HCT116 (cell line): ENCODE measurements at regions not wholly inside any gene's neighbourhood (a gene's known extent, or its start where the extent isn't known, plus 50 kb on each side); places are given as distances from the start of the nearest gene placed in this dataset.

Experiments
- ATAC-seq: fragments of 200-7000 bp; cut with Tn5 transposase; 2 replicates; pipeline ENCODE4 v1.9.1; 2020; ENCODE audit warnings: mild to moderate bottlenecking, moderate library complexity
- BruUV-seq: library from RNA; stranded (reverse); fragments of 400-500 nt; replicated peaks from 2 replicates; lab custom pipeline; 2021; lab: Mats Ljungman, UMichigan
- CTCF ChIA-PET: fragments of 300-600 bp; sonication (Branson Sonifier 250); formaldehyde crosslinking; loops from one replicate; lab custom pipeline; 2021; ENCODE audit warnings: antibody characterized with exemption; lab: Charles Lee
- POLR2A ChIA-PET: fragments of 300-600, 350-600 bp; sonication (Branson Sonifier 250); formaldehyde crosslinking; loops from one replicate; lab custom pipeline; 2021; ENCODE audit warnings: antibody characterized with exemption; lab: Charles Lee
- RAD21 ChIA-PET, 2 experiments: fragments of 300-600 bp; sonication (Branson Sonifier 250); formaldehyde crosslinking; loops; one replicate each; lab custom pipeline; 2023; ENCODE audit warnings: low total read pairs in 2 of 2; ENCODE audit not compliant: uncharacterized antibody in 2 of 2, unreplicated experiment in 2 of 2, low non-redundant PET in 1 of 2; lab: Charles Lee
- DNase-seq: peaks from one replicate; pipeline ENCODE4 v3.0.0-alpha.2; 2010; ENCODE audit warnings: low read depth, low spot score
- H2AFZ ChIP-seq: fragments of 200-600 bp; shearing (Covaris generic), sonication (generic); 2 replicates; pipeline ENCODE4 v1.6.1; 2017; ENCODE audit warnings: low read depth, mixed run types, mixed read lengths, antibody characterized with exemption, low read length; ENCODE audit not compliant: poor library complexity, severe bottlenecking
- H3K27ac ChIP-seq: 2 replicates; pipeline ENCODE4 v1.5.1; 2012; ENCODE audit warnings: low read depth, low read length
- H3K27me3 ChIP-seq: fragments of 200-600 bp; sonication (generic); 2 replicates; pipeline ENCODE4 v1.6.1; 2016; ENCODE audit warnings: mixed run types, low read length, mixed read lengths; ENCODE audit not compliant: insufficient read depth
- H3K36me3 ChIP-seq, 2 experiments: fragments of 200-500 bp in 1 of 2; fragments of 200-600 bp in 1 of 2; sonication (Bioruptor generic) in 1 of 2; sonication (generic) in 1 of 2; 2 replicates each; pipeline versions ENCODE4 v1.5.1 to v1.6.1; 2014 to 2016; ENCODE audit warnings: low read length in 2 of 2, inconsistent platforms in 1 of 2, mixed read lengths in 1 of 2, mixed run types in 1 of 2; ENCODE audit not compliant: insufficient read depth in 2 of 2, control insufficient read depth in 1 of 2
- H3K4me1 ChIP-seq, 2 experiments: fragments of 200-600 bp in 1 of 2; sonication (generic) in 1 of 2; 2 replicates each; pipeline versions ENCODE4 v1.5.1 to v1.6.1; 2012 to 2017; ENCODE audit warnings: low read length in 2 of 2, inconsistent platforms in 1 of 2, mild to moderate bottlenecking in 1 of 2, mixed read lengths in 1 of 2, mixed run types in 1 of 2, moderate library complexity in 1 of 2; ENCODE audit not compliant: insufficient read depth in 2 of 2, control insufficient read depth in 1 of 2
- H3K4me2 ChIP-seq: fragments of 200-600 bp; sonication (generic); 2 replicates; pipeline ENCODE4 v1.6.1; 2017; ENCODE audit warnings: mixed run types, low read length, mixed read lengths
- H3K4me3 ChIP-seq, 2 experiments: fragments of 200-600 bp in 1 of 2; sonication (generic) in 1 of 2; replicated peaks in 1 of 2; 2 replicates each; pipeline ENCODE4 v1.5.1; 2011 to 2016; ENCODE audit warnings: low read length in 2 of 2, control low read depth in 1 of 2, low read depth in 1 of 2, mild to moderate bottlenecking in 1 of 2, mixed read lengths in 1 of 2, mixed run types in 1 of 2
- H3K79me2 ChIP-seq: fragments of 200-600 bp; sonication (generic); 2 replicates; pipeline ENCODE4 v1.6.1; 2017; ENCODE audit warnings: mild to moderate bottlenecking, mixed run types, low read length, moderate library complexity, mixed read lengths; ENCODE audit not compliant: insufficient read depth
- H3K9ac ChIP-seq: fragments of 200-600 bp; sonication (generic); 2 replicates; pipeline ENCODE4 v1.6.1; 2016; ENCODE audit warnings: low read length, mixed read lengths
- H3K9me2 ChIP-seq: fragments of 200-600 bp; sonication (generic), shearing (Covaris generic); 2 replicates; pipeline ENCODE4 v1.6.1; 2017; ENCODE audit warnings: mixed run types, mild to moderate bottlenecking, moderate library complexity; ENCODE audit not compliant: insufficient read depth
- H3K9me3 ChIP-seq, 2 experiments: fragments of 200-500 bp in 1 of 2; fragments of 200-600 bp in 1 of 2; sonication (Bioruptor generic) in 1 of 2; sonication (generic) in 1 of 2; 2 replicates each; pipeline ENCODE4 v1.6.1; 2014 to 2017; ENCODE audit warnings: low read length in 2 of 2, mixed read lengths in 2 of 2, inconsistent platforms in 1 of 2, low read depth in 1 of 2, mild to moderate bottlenecking in 1 of 2, mixed run types in 1 of 2, moderate library complexity in 1 of 2; ENCODE audit not compliant: control insufficient read depth in 1 of 2, insufficient read depth in 1 of 2
- H4K20me1 ChIP-seq: fragments of 200-600 bp; sonication (generic), shearing (Covaris generic); 2 replicates; pipeline ENCODE4 v1.6.1; 2017; ENCODE audit warnings: mixed run types, mild to moderate bottlenecking, moderate library complexity; ENCODE audit not compliant: insufficient read depth
- ATF3 ChIP-seq: IDR thresholded peaks from 2 replicates; pipeline ENCODE4 v1.6.1; 2012
- FOSL1 ChIP-seq: IDR thresholded peaks from 2 replicates; pipeline ENCODE4 v1.6.1; 2012; ENCODE audit warnings: low read depth
- REST ChIP-seq: IDR thresholded peaks from 2 replicates; pipeline ENCODE4 v1.6.1; 2012; ENCODE audit warnings: low read depth
- SIN3A ChIP-seq: IDR thresholded peaks from 2 replicates; pipeline ENCODE4 v1.6.1; 2012; ENCODE audit warnings: low read depth
- ZFX ChIP-seq: fragments of 450-650 bp; IDR thresholded peaks from 2 replicates; pipeline ENCODE4 v1.6.1; 2017
- intact Hi-C: fragments of 100-400 bp; cut with micrococcal nuclease; formaldehyde crosslinking; loops from 2 replicates; pipeline ENCODE4 v1.10.0; 2022
- TF ChIP-seq, protein P1 (sequence below), 3 experiments: fragments of 200-600 bp in 1 of 3; sonication (generic) in 1 of 3; IDR thresholded peaks in 2 of 3; conservative IDR thresholded peaks in 1 of 3; 2 replicates each; pipeline ENCODE4 v1.5.1; 2012 to 2017; ENCODE audit warnings: low read depth in 2 of 3, low read length in 2 of 3, antibody characterized with exemption in 1 of 3, borderline replicate concordance in 1 of 3, control low read depth in 1 of 3, mild to moderate bottlenecking in 1 of 3, mixed read lengths in 1 of 3, mixed run types in 1 of 3, moderate library complexity in 1 of 3; ENCODE audit not compliant: insufficient read depth in 1 of 3

- H4K20me1 ChIP-seq, result no peaks in the 10 kb centered on the region
- BruUV-seq, result no TSS peak
- H3K9ac ChIP-seq, result no peak overlapping the region
- RAD21 ChIA-PET, result no interaction called here
- H2AFZ ChIP-seq, result no peak overlapping the region
- H3K9me3 ChIP-seq, result peaks cover 8 to 9% of the 10 kb centered on the region in 2 experiments; a peak in 1 of 4 replicates
- CTCF ChIA-PET, result no interaction called here
- intact Hi-C loops, result no loop called here
- H3K4me2 ChIP-seq, result no peak overlapping the region
- no peak for DNase-seq
- no peak for TF ChIP-seq ATF3
- TF ChIP-seq FOSL1, result no peak
- POLR2A ChIA-PET, result no interaction called here
- H3K9me2 ChIP-seq, result no peaks in the 10 kb centered on the region
- ATAC-seq, result no peak
- no peak overlapping the region for H3K27ac ChIP-seq
- H3K36me3 ChIP-seq, result no peaks in the 10 kb centered on the region
- H3K79me2 ChIP-seq, result no peaks in the 10 kb centered on the region
- H3K4me3 ChIP-seq, result no peak overlapping the region
- H3K27me3 ChIP-seq, result no peaks in the 10 kb centered on the region
- no peaks in the 10 kb centered on the region for H3K4me1 ChIP-seq
Observed at GRCh38 chr14:83044001-83044400, 1510.3 kb upstream of the SEL1L start.

DNA sequence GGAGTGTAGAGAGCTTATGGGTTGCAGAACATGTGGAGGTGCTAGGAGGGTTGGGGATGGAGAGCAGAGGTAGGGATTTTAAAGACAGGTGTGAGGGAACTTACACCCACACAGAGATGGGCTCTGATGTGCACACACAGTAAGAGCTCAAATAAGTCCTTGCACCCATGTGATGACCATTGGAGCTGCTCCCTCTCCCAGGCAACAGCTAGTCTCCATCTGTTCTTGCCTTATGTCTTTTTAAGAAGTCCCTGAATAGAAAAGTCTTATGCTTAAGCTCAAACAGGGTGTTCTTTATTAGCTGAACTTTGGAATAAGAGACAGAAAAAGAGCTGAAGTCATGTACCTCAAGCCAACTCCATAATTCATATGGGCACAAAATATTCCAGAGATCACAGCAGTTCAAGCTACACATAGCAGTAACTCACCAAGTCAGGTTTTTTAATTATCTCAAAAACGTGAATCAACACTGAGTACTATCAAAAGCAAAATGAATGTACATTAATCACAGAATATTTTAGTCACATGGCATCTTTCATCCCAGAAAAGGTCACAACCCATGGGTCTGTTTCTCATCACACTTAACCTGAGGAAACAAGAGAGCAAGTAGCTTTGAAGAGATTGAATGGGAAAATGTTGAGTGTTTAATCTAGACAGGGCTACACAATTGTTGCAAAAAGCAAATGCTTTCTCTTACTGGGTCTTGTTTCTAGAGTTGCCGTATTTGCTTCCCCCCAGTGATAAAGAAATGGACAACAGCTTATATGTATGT is 1513.6 kb upstream of the SEL1L start:
- ChIA-PET POLR2A (no interaction called here), RAD21 (no interaction called here)

More for the DNA sequence above, 1513.6 kb upstream of the SEL1L start:
- no peak for TF ChIP-seq FOSL1
- TF ChIP-seq SIN3A, result no peak
- no peak for TF ChIP-seq ATF3
- no peak for TF ChIP-seq REST
- TF ChIP-seq, protein P1, sequence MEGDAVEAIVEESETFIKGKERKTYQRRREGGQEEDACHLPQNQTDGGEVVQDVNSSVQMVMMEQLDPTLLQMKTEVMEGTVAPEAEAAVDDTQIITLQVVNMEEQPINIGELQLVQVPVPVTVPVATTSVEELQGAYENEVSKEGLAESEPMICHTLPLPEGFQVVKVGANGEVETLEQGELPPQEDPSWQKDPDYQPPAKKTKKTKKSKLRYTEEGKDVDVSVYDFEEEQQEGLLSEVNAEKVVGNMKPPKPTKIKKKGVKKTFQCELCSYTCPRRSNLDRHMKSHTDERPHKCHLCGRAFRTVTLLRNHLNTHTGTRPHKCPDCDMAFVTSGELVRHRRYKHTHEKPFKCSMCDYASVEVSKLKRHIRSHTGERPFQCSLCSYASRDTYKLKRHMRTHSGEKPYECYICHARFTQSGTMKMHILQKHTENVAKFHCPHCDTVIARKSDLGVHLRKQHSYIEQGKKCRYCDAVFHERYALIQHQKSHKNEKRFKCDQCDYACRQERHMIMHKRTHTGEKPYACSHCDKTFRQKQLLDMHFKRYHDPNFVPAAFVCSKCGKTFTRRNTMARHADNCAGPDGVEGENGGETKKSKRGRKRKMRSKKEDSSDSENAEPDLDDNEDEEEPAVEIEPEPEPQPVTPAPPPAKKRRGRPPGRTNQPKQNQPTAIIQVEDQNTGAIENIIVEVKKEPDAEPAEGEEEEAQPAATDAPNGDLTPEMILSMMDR (IDR thresholded peaks at IDR 0.05 in 2 of 3, conservative IDR thresholded peaks at IDR 0.05 in 1 of 3; ENCODE audit: borderline replicate concordance in 1 of 3, insufficient read depth in 1 of 3, low read depth in 2 of 3, low read length in 2 of 3), result no peak
- no peak for TF ChIP-seq ZFX
- CTCF ChIA-PET, result no interaction called here
- BruUV-seq, result no TSS peak
- Histone ChIP-seq H3K4me3 (no peak overlapping the region), H3K4me2 (no peak overlapping the region), H3K9me2 (no peaks in the 10 kb centered on the region), H3K27ac (no peak overlapping the region), H3K9ac (no peak overlapping the region), H3K36me3 (no peaks in the 10 kb centered on the region), H3K4me1 (no peaks in the 10 kb centered on the region), H3K27me3 (no peaks in the 10 kb centered on the region), H3K79me2 (no peaks in the 10 kb centered on the region), H4K20me1 (no peaks in the 10 kb centered on the region), H3K9me3 (peaks cover 10 to 20% of the 10 kb centered on the region in 2 experiments; a peak in 2 of 4 replicates), H2AFZ (no peak overlapping the region)
- ATAC-seq (no peak), DNase-seq (no peak)
- intact Hi-C loops, result no loop called here
